Subcutaneous abdominal adipose tissue (tissue), 5 donors: ENCODE measurements at regions not wholly inside any gene's neighbourhood (a gene's known extent, or its start where the extent isn't known, plus 50 kb on each side); places are given as distances from the start of the nearest gene placed in this dataset.
A peak's percentile ranks its signal among the peaks of the same experiment; 100 is the strongest.
"Not testable (repeated sequence)": the region's sequence is repeated elsewhere in the genome, so short reads cannot be mapped to it uniquely, and the experiment has no call there.

Experiments
- H3K27ac ChIP-seq: one replicate; pipeline ENCODE4 v1.7.0; 2013; ENCODE audit warnings: low read depth, mild to moderate bottlenecking, inconsistent platforms, low read length, moderate library complexity
- H3K27me3 ChIP-seq, 5 donors: one replicate each; pipeline ENCODE4 v1.7.0; 2013; ENCODE audit warnings: low read length in 5 of 5, inconsistent platforms in 1 of 5; ENCODE audit not compliant: control insufficient read depth in 5 of 5, insufficient read depth in 4 of 5
- H3K36me3 ChIP-seq, 5 donors: one replicate each; pipeline ENCODE4 v1.7.0; 2013; ENCODE audit warnings: low read length in 5 of 5; ENCODE audit not compliant: control insufficient read depth in 5 of 5, insufficient read depth in 5 of 5
- H3K4me1 ChIP-seq, 5 donors: one replicate each; pipeline ENCODE4 v1.7.0; 2013; ENCODE audit warnings: low read length in 5 of 5, mild to moderate bottlenecking in 3 of 5, moderate library complexity in 1 of 5; ENCODE audit not compliant: control insufficient read depth in 5 of 5, insufficient read depth in 5 of 5
- H3K4me3 ChIP-seq, 5 donors: one replicate each; pipeline ENCODE4 v1.7.0; 2013; ENCODE audit warnings: low read length in 5 of 5, low read depth in 1 of 5
- H3K9ac ChIP-seq, 5 donors: one replicate each; pipeline ENCODE4 v1.7.0; 2013; ENCODE audit warnings: low read length in 5 of 5, mild to moderate bottlenecking in 4 of 5, moderate library complexity in 3 of 5
- H3K9me3 ChIP-seq, 5 donors: one replicate each; pipeline ENCODE4 v1.7.0; 2013; ENCODE audit warnings: low read length in 5 of 5; ENCODE audit not compliant: control insufficient read depth in 5 of 5
- donor health status: healthy.
- donor health status: healthy.
- donor health status: healthy.
- donor health status: healthy.
- donor health status: healthy.

DNA sequence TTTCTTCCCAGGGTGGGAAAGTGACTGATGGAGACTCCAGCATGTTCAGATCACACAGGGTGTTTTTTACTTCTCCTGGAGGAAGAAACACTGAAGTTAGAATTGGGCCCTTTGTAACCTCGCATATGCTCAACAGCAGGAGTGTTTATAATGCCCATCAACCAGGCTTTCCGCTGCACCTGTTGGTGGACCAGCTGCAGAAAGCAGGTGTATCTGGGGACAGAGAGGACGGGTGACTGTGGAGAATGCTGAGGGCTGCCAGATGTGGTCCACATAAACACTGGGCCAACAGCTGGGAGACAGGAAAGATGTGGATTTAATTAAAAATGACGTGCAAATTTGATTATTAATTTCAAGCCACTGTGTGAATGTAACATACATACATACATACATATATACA is 335.5 kb upstream of the SPRED2 start:
- Histone ChIP-seq H3K27me3 (no peaks in the 10 kb centered on the region), H3K9ac (no peak overlapping the region), H3K4me1 (no peaks in the 10 kb centered on the region), H3K36me3 (no peaks in the 10 kb centered on the region), H3K27ac (no peak overlapping the region), H3K9me3 (no peaks in the 10 kb centered on the region), H3K4me3 (no peak overlapping the region)

DNA sequence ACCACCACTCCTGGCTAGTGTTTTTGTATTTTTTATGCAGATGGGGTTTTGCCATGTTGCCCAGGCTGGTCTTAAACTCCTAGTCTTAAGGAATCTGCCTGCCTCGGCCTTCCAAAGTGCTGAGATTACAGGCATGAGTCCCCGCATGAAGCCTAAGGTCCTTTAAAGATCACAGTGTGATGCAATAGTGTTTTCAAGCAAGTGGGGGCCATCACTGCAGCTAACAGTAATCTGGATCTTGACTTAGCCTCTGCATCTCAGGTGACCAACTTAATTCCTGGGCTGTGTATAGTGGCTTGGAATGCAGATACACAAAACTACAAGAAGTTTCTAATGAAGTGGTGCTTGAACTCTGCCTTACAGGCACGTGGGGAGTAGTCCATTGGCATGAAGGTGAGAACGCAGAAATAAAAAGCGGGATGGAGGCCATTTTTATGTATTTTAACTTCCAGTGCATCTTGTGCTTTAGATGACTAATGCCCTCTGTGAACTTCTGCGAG is 334.4 kb upstream of the SPRED2 start:
- Histone ChIP-seq H3K4me3 (no peak overlapping the region), H3K27me3 (no peaks in the 10 kb centered on the region), H3K36me3 (no peaks in the 10 kb centered on the region), H3K9me3 (no peaks in the 10 kb centered on the region), H3K27ac (no peak overlapping the region), H3K9ac (no peak overlapping the region), H3K4me1 (no peaks in the 10 kb centered on the region)

DNA sequence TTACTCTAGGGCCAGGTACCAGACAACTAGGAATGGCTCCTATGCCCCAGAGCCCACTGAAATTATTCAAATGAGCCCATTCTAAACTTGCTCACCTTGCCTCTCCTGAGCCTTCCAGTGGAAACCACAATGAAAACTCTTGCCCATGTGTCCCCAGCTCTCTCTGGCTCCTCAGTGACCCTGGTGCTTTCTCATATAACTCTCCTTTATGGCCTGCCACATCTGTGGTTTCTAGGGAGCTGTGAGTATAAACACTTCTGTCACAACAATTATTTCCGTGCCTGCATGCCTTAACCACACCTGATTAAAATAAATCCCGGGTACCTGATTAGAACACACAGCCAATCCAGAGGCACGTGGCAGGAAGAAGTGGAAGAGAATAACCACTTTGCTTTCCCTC is 333.0 kb upstream of the SPRED2 start:
- no peak overlapping the region for H3K4me3 ChIP-seq
- H3K27ac ChIP-seq, result no peak overlapping the region
- H3K4me1 ChIP-seq, result no peaks in the 10 kb centered on the region
- H3K9me3 ChIP-seq, result no peaks in the 10 kb centered on the region
- H3K9ac ChIP-seq, result no peak overlapping the region
- H3K27me3 ChIP-seq, result no peaks in the 10 kb centered on the region
- H3K36me3 ChIP-seq, result no peaks in the 10 kb centered on the region

DNA sequence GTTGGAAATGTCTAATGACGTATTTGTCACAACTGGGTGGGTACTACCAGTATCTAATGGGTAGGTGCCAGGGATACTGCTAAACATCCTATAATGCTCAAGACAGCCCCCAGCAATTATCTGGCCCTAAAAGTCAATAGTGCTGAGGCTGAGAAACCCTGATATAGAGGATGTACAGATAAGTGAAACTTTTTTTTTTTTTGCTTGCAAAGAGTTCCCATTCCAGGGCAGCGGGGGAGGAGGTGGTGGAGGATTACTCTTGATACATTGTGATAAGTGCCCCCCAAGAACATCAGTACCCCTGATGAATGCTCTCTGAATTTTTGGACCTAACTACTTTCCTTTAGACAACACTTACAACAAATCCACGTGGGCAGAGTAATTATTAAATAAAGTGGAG is 329.7 kb upstream of the SPRED2 start:
- Histone ChIP-seq H3K4me3 (no peak overlapping the region), H3K36me3 (no peaks in the 10 kb centered on the region), H3K27ac (no peak overlapping the region), H3K27me3 (no peaks in the 10 kb centered on the region), H3K9ac (no peak overlapping the region), H3K4me1 (no peaks in the 10 kb centered on the region), H3K9me3 (peaks cover 0 to 4% (median 0%) of the 10 kb centered on the region in 5 donors)

DNA sequence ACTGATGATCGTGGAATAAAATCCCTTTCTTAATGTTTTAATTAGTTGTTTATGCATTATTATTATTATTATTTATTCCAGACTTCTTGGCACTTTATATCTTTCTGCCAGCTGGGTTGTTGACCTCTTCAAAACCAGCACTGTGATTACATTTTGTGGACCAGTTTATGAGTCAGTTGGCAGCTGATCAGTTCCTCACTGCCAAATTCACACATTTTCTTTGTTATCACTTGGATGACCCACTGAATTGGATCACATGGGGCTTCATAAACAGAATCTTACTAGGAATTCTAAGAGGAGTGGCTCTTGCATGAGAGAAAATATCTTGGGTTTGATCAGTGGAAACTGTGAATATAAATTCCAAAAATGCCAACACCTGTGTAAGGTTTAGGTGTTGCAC is 321.8 kb upstream of the SPRED2 start:
- Histone ChIP-seq H3K9ac (no peak overlapping the region), H3K27me3 (no peaks in the 10 kb centered on the region), H3K27ac (no peak overlapping the region), H3K4me1 (peaks cover 0 to 11% (median 0%) of the 10 kb centered on the region in 5 donors), H3K36me3 (no peaks in the 10 kb centered on the region), H3K9me3 (peaks cover 0 to 11% (median 0%) of the 10 kb centered on the region in 5 donors), H3K4me3 (no peak overlapping the region)

DNA sequence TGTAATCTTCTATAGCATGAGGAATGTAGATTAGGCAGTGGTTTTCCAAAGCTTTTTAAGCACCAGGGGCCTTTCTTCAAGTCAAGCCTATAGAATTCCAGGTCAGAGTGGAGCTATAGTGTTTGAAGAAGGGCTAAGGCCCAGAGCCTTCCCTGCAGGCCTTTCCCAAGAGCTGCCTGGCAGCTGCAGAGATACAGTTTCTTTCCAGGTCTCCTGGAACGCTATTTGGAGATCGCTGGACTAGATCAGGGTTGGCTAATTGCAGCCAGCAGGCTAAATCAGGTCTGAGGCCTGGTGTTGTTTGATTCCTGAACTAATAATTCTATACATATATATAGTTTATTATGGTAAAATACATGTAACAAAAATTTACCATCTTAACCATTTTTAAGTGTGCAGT is 319.0 kb upstream of the SPRED2 start:
- Histone ChIP-seq H3K36me3 (no peaks in the 10 kb centered on the region), H3K9me3 (peaks cover 0 to under 1% (median 0%) of the 10 kb centered on the region in 5 donors), H3K27me3 (no peaks in the 10 kb centered on the region), H3K4me1 (peaks cover 3 to 23% (median 12%) of the 10 kb centered on the region in 5 donors), H3K27ac (no peak overlapping the region), H3K9ac (no peak overlapping the region), H3K4me3 (no peak overlapping the region)

DNA sequence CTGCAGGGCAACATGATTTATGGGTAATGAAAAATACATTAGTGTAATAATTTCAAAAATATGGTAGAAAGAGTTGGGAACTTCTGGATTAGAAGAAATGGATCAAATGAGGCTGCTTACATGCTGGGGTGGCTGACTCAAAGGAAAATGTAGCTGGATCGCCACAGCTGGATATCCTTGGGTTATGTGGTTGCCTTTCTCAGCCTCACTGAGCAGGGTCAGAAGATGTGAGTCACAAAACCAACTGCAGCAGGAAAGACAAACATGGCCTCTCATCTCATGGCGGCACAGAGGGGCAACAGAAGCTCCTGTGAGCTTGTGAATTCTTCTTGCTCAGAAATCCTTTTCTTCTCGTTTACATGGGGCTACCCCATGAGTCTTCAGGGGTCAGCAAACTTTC is 317.1 kb upstream of the SPRED2 start:
- Histone ChIP-seq H3K27ac (no peak overlapping the region), H3K4me1 (peaks cover 3 to 27% (median 13%) of the 10 kb centered on the region in 5 donors), H3K4me3 (no peak overlapping the region), H3K9ac (no peak overlapping the region), H3K9me3 (no peaks in the 10 kb centered on the region), H3K36me3 (no peaks in the 10 kb centered on the region), H3K27me3 (no peaks in the 10 kb centered on the region)

DNA sequence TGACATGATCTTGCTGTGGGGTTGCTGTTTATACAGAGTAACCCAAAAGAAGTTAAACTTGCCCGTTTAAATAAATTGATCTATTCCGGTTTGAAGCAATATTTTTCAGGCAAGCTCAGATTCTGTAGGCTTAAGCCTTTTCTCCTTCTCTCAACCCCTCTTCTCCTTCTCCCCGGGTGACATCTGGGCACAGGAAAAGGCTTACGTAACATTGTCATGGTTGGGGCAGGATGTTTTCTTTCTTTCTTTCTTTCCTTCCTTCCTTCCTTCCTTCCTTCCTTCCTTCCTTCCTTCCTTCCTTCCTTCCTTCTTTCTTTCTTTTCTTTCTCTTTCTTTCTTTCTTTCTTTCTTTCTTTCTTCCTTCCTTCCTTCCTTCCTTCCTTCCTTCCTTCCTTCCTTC is 315.5 kb upstream of the SPRED2 start:
- H3K4me3 ChIP-seq, H3K36me3 ChIP-seq, H3K9me3 ChIP-seq, H3K27me3 ChIP-seq, H3K27ac ChIP-seq, H3K9ac ChIP-seq: not testable (repeated sequence)
- H3K4me1 ChIP-seq, result peaks cover 3 to 25% (median 13%) of the 10 kb centered on the region in 5 donors

DNA sequence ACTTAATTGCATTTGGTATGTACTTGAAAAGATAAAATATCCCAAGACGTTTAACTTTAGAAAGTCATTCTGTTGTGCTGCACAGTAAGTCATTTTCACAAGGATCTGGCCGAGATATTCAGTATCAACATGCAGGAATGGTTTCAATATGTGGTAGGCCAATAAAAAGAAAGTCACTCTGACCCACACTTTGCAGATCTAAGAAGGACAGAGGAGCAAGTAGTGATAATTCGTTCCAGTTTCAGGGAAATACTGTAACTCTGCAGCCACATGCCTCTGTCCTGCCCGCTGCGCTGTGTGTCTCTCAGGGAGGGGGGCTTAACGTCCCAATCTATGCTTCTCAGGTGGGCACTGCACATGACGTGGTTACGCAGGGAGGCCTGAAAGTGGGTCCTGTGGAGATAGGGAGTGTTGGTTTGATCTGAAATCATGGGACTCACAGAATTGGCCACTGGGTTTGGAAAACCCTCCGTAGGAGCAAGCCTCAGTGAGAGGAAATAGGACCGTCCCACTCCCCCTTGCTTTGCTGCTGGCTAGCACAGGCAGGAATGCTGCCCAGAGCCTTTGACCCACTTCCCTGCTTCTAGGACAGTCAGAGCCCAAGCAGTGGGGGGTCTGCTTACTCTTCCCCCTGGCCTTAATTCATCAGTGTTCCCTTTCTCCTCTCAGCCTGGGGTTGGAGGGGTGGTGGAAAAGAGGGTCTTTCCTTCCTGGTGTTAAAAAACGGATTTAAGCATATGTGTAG is 314.7 kb upstream of the SPRED2 start:
- H3K9me3 ChIP-seq, result no peaks in the 10 kb centered on the region
- H3K36me3 ChIP-seq, result no peaks in the 10 kb centered on the region
- no peaks in the 10 kb centered on the region for H3K27me3 ChIP-seq
- no peak overlapping the region for H3K27ac ChIP-seq
- peak overlapping the region in 1 of 5 donors; percentile 23 for H3K9ac ChIP-seq
- peaks cover 3 to 25% (median 13%) of the 10 kb centered on the region in 5 donors for H3K4me1 ChIP-seq
- H3K4me3 ChIP-seq, result peak overlapping the region; percentile 20 to 76 (median 38)

DNA sequence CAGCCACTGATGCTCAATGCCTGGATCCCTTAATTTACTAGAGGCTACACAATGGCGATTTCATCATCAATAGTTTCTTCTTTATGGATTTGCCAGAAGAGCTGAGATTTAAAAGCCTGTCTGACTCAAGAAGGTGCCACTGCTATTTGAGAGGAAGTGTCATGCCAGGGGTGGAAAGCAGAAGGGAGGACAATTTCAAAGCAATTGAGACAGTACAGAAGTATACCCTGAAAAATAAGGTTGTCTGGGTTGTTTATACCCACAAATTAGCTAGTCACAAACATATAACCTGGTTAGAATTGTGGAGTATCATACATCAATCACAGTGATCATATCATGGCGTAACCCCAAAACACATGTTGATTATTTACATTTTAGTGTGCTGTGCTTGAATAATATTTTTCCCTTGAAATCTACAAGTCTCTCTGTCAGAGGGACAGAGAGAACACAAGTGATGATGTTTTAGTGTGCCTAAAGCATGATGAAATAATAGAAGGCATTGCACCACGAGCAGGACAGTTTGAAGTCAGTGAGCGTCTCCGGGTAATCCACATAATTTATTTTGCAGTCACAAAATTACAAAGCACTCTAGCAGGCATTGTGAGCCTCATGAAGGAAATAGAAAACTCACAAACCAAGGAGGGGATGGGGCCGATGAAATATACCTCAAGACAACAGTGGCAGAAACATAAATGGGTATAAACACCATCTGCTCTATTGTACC is 312.2 kb upstream of the SPRED2 start:
- H3K27ac ChIP-seq, result no peak overlapping the region
- H3K27me3 ChIP-seq, result no peaks in the 10 kb centered on the region
- H3K4me3 ChIP-seq, result no peak overlapping the region
- H3K4me1 ChIP-seq, result peaks cover 3 to 16% (median 13%) of the 10 kb centered on the region in 5 donors
- no peaks in the 10 kb centered on the region for H3K36me3 ChIP-seq
- no peaks in the 10 kb centered on the region for H3K9me3 ChIP-seq
- no peak overlapping the region for H3K9ac ChIP-seq
